H1 (cell line): ENCODE measurements at regions not wholly inside any gene's neighbourhood (a gene's known extent, or its start where the extent isn't known, plus 50 kb on each side); places are given as distances from the start of the nearest gene placed in this dataset.

Source experiments
- CTCF ChIA-PET: fragments of 300-600 bp; sonication (Branson Sonifier 250); formaldehyde crosslinking; loops from one replicate; lab custom pipeline; 2021; ENCODE audit not compliant: partially characterized antibody; lab: Charles Lee
- POLR2A ChIA-PET: fragments of 300-600 bp; sonication (Branson Sonifier 250); formaldehyde crosslinking; loops from one replicate; lab custom pipeline; 2021; ENCODE audit warnings: inconsistent platforms; ENCODE audit not compliant: partially characterized antibody; lab: Charles Lee
- DNase-seq, 2 experiments: peaks; one replicate each; pipeline versions ENCODE4 v3.0.0 to v3.0.0-alpha.2; 2010 to 2022; ENCODE audit warnings: low spot score in 2 of 2, low read depth in 1 of 2, mixed read lengths in 1 of 2
- FAIRE-seq: peaks from 2 replicates; lab custom pipeline; 2011; peaks lifted over from hg19 to GRCh38; lab: Jason Lieb, UNC
- H2AFZ ChIP-seq: 2 replicates; pipeline ENCODE4 v1.8.1; 2012; ENCODE audit warnings: low read length, inconsistent platforms
- H2AK5ac ChIP-seq: 2 replicates; pipeline ENCODE4 v1.6.1; 2013; ENCODE audit warnings: low read depth, low read length
- H2BK120ac ChIP-seq: replicated peaks from 2 replicates; pipeline ENCODE3; 2013; ENCODE audit warnings: low read depth, low read length, inconsistent platforms
- H2BK12ac ChIP-seq: 2 replicates; pipeline ENCODE4 v1.6.1; 2013; ENCODE audit warnings: low read depth, low read length
- H2BK15ac ChIP-seq: 2 replicates; pipeline ENCODE4 v1.6.1; 2013; ENCODE audit warnings: low read length
- H2BK20ac ChIP-seq: 2 replicates; pipeline ENCODE4 v1.6.1; 2013; ENCODE audit warnings: low read length
- H2BK5ac ChIP-seq: 2 replicates; pipeline ENCODE4 v1.6.1; 2013; ENCODE audit warnings: low read depth, low read length
- H3K14ac ChIP-seq: 2 replicates; pipeline ENCODE4 v1.6.1; 2013; ENCODE audit warnings: inconsistent platforms; ENCODE audit not compliant: insufficient read length
- H3K18ac ChIP-seq: 2 replicates; pipeline ENCODE4 v1.6.1; 2013; ENCODE audit warnings: low read length; ENCODE audit errors: extremely low read depth
- H3K23ac ChIP-seq: 2 replicates; pipeline ENCODE4 v1.6.1; 2013; ENCODE audit warnings: inconsistent platforms; ENCODE audit not compliant: insufficient read length
- H3K23me2 ChIP-seq: 2 replicates; pipeline ENCODE4 v1.6.1; 2013; ENCODE audit warnings: low read depth, low read length
- H3K27ac ChIP-seq: 2 replicates; pipeline ENCODE4 v1.6.1; 2011; ENCODE audit warnings: low read depth, low read length, inconsistent platforms
- H3K27me3 ChIP-seq, 4 experiments: replicated peaks in 1 of 4; 1 replicate in 1 of 4; 2 replicates in 3 of 4; pipeline versions ENCODE4 v1.6.1 to v1.8.1; 2011 to 2013; ENCODE audit warnings: low read length in 3 of 4, mild to moderate bottlenecking in 3 of 4, inconsistent platforms in 2 of 4, mixed read lengths in 2 of 4, moderate library complexity in 1 of 4; ENCODE audit not compliant: control insufficient read depth in 3 of 4, insufficient read depth in 3 of 4; ENCODE audit errors: extremely low read depth in 1 of 4
- H3K36me3 ChIP-seq, 4 experiments: 2 replicates each; pipeline versions ENCODE4 v1.6.1 to v1.8.1; 2011 to 2013; ENCODE audit warnings: mild to moderate bottlenecking in 4 of 4, low read length in 3 of 4, moderate library complexity in 2 of 4, control low read depth in 1 of 4, inconsistent platforms in 1 of 4; ENCODE audit not compliant: insufficient read depth in 4 of 4, control insufficient read depth in 2 of 4
- H3K4ac ChIP-seq: replicated peaks from 2 replicates; pipeline ENCODE3; 2013; ENCODE audit warnings: low read length, low read depth, mixed read lengths, inconsistent platforms; ENCODE audit not compliant: insufficient read length
- H3K4me1 ChIP-seq, 4 experiments: replicated peaks in 1 of 4; 1 replicate in 1 of 4; 2 replicates in 3 of 4; pipeline versions ENCODE4 v1.6.1 to v1.8.1; 2011 to 2013; ENCODE audit warnings: low read length in 3 of 4, inconsistent platforms in 2 of 4, mixed read lengths in 1 of 4; ENCODE audit not compliant: insufficient read depth in 4 of 4, control insufficient read depth in 3 of 4
- H3K4me2 ChIP-seq, 2 experiments: 2 replicates each; pipeline versions ENCODE4 v1.6.1 to v1.8.1; 2011 to 2013; ENCODE audit warnings: low read depth in 2 of 2, low read length in 2 of 2, control low read depth in 1 of 2, inconsistent platforms in 1 of 2, mild to moderate bottlenecking in 1 of 2; ENCODE audit not compliant: insufficient read depth in 1 of 2
- H3K4me3 ChIP-seq, 4 experiments: fragments of 200-600, 300-600 bp in 1 of 4; sonication (generic), shearing (Covaris generic), sonication (Bioruptor Twin) in 1 of 4; 2 replicates each; pipeline versions ENCODE4 v1.5.1 to v1.8.1; 2011 to 2016; ENCODE audit warnings: low read length in 4 of 4, low read depth in 3 of 4, control low read depth in 2 of 4, inconsistent platforms in 2 of 4, mild to moderate bottlenecking in 2 of 4, mixed read lengths in 1 of 4, moderate library complexity in 1 of 4; ENCODE audit not compliant: insufficient read depth in 2 of 4; ENCODE audit errors: extremely low read depth in 1 of 4
- H3K56ac ChIP-seq: replicated peaks from 2 replicates; pipeline ENCODE3; 2013; ENCODE audit warnings: low read depth, mild to moderate bottlenecking, mixed read lengths, low read length, inconsistent platforms; ENCODE audit not compliant: insufficient read length
- H3K79me1 ChIP-seq: 2 replicates; pipeline ENCODE4 v1.6.1; 2013; ENCODE audit warnings: low read depth, low read length, control low read depth
- H3K79me2 ChIP-seq, 2 experiments: 2 replicates each; pipeline versions ENCODE4 v1.6.1 to v1.8.1; 2012 to 2013; ENCODE audit warnings: low read length in 2 of 2, mild to moderate bottlenecking in 2 of 2, inconsistent platforms in 1 of 2; ENCODE audit not compliant: insufficient read depth in 2 of 2, control insufficient read depth in 1 of 2
- H3K9ac ChIP-seq, 4 experiments: replicated peaks in 1 of 4; 1 replicate in 1 of 4; 2 replicates in 3 of 4; pipeline versions ENCODE4 v1.6.1 to v1.8.1; 2011 to 2013; ENCODE audit warnings: low read depth in 3 of 4, low read length in 3 of 4, control low read depth in 2 of 4, mild to moderate bottlenecking in 2 of 4, moderate library complexity in 2 of 4, inconsistent platforms in 1 of 4; ENCODE audit errors: extremely low read depth in 1 of 4
- H3K9me3 ChIP-seq, 2 experiments: 2 replicates each; pipeline versions ENCODE4 v1.6.1 to v1.8.1; 2012 to 2013; ENCODE audit warnings: mild to moderate bottlenecking in 2 of 2, moderate library complexity in 2 of 2, control low read depth in 1 of 2, inconsistent platforms in 1 of 2, low read depth in 1 of 2, low read length in 1 of 2, mixed read lengths in 1 of 2; ENCODE audit not compliant: insufficient read depth in 2 of 2
- H4K20me1 ChIP-seq, 2 experiments: replicated peaks in 1 of 2; 2 replicates each; pipeline versions ENCODE3 to v1.8.1; 2011 to 2013; ENCODE audit warnings: inconsistent platforms in 2 of 2, low read length in 2 of 2, mild to moderate bottlenecking in 1 of 2; ENCODE audit not compliant: insufficient read depth in 2 of 2, control insufficient read depth in 1 of 2
- H4K5ac ChIP-seq: 2 replicates; pipeline ENCODE4 v1.6.1; 2013; ENCODE audit warnings: low read length, low read depth, mixed read lengths, inconsistent platforms; ENCODE audit not compliant: insufficient read length
- H4K8ac ChIP-seq: 2 replicates; pipeline ENCODE4 v1.8.0; 2013; ENCODE audit warnings: mild to moderate bottlenecking, moderate library complexity, low read length, inconsistent platforms; ENCODE audit not compliant: insufficient read depth; ENCODE audit errors: extremely low read depth
- H4K91ac ChIP-seq: replicated peaks from 2 replicates; pipeline ENCODE3; 2013; ENCODE audit warnings: low read length, mixed read lengths, inconsistent platforms; ENCODE audit not compliant: insufficient read length
- CHD2 ChIP-seq: IDR thresholded peaks from 2 replicates; pipeline ENCODE4 v1.6.1; 2012; ENCODE audit warnings: low read length, improper control_type of control experiment
- GABPA ChIP-seq: IDR thresholded peaks from 2 replicates; pipeline ENCODE4 v1.6.1; 2011; ENCODE audit warnings: mild to moderate bottlenecking, low read length, moderate library complexity, borderline replicate concordance; ENCODE audit not compliant: insufficient read depth
- HDAC2 ChIP-seq, 2 experiments: fragments of 300-600 bp in 1 of 2; sonication (generic) in 1 of 2; IDR thresholded peaks; 2 replicates each; pipeline ENCODE4 v1.6.1; 2011 to 2012; ENCODE audit warnings: low read depth in 2 of 2, low read length in 2 of 2, mild to moderate bottlenecking in 2 of 2, moderate library complexity in 2 of 2, borderline replicate concordance in 1 of 2, inconsistent platforms in 1 of 2
- POLR2A ChIP-seq, 2 experiments: IDR thresholded peaks; 1 replicate in 1 of 2; 2 replicates in 1 of 2; pipeline ENCODE4 v1.6.1; 2011; ENCODE audit warnings: low read depth in 2 of 2, low read length in 2 of 2, mild to moderate bottlenecking in 2 of 2; ENCODE audit errors: control extremely low read depth in 1 of 2
- SP1 ChIP-seq: IDR thresholded peaks from 2 replicates; pipeline ENCODE4 v1.6.1; 2011; ENCODE audit warnings: low read depth, low read length
- YY1 ChIP-seq: IDR thresholded peaks from 2 replicates; pipeline ENCODE4 v1.6.1; 2011; ENCODE audit warnings: low read depth, mild to moderate bottlenecking, low read length
- WGBS, 2 experiments: shearing (Covaris generic) in 1 of 2; methylation state at CpG; one replicate each; pipeline versions ENCODE4 v1.1.6 to v1.1.7; 2013 to 2015; ENCODE audit warnings: low lambda C conversion rate in 2 of 2, mixed read lengths in 2 of 2, inconsistent platforms in 1 of 2, low coverage in 1 of 2, missing lambda C conversion rate in 1 of 2; ENCODE audit not compliant: insufficient replicate concordance in 2 of 2, insufficient coverage in 1 of 2, insufficient read length in 1 of 2; ENCODE audit errors: extremely low coverage in 1 of 2, missing lambda C conversion rate in 1 of 2; 5-methylcytosine and 5-hydroxymethylcytosine counted together

GRCh38 chr1:191662746-191663145 is 495.5 kb upstream of the RGS18 start:
- no peak overlapping the region for H3K9ac ChIP-seq
- no peak overlapping the region for H3K4me2 ChIP-seq
- H3K79me2 ChIP-seq = no peaks in the 10 kb centered on the region
- H3K4me3 ChIP-seq = no peak overlapping the region
- no peak overlapping the region for H2BK20ac ChIP-seq
- no peak overlapping the region for H3K18ac ChIP-seq
- H2BK120ac ChIP-seq = no peak overlapping the region
- no peaks in the 10 kb centered on the region for H3K23me2 ChIP-seq
- H4K5ac ChIP-seq = no peak overlapping the region
- no peaks in the 10 kb centered on the region for H3K79me1 ChIP-seq
- no peak overlapping the region for H2AK5ac ChIP-seq
- no peak overlapping the region for H2BK12ac ChIP-seq
- FAIRE-seq = no peak
- ChIA-PET CTCF (no interaction called here), POLR2A (no interaction called here)
- no peak overlapping the region for H3K56ac ChIP-seq
- no peak overlapping the region for H3K23ac ChIP-seq
- no peaks in the 10 kb centered on the region for H4K20me1 ChIP-seq
- H4K8ac ChIP-seq = no peak overlapping the region
- no peak overlapping the region for H3K4ac ChIP-seq
- no peak for DNase-seq
- no peak overlapping the region for H2BK5ac ChIP-seq
- H3K4me1 ChIP-seq = peaks cover 0 to 3% (median 1%) of the 10 kb centered on the region in 4 experiments; a peak in 3 of 7 replicates
- H3K27ac ChIP-seq = no peak overlapping the region
- no peaks in the 10 kb centered on the region for H3K9me3 ChIP-seq
- no peak overlapping the region for H2BK15ac ChIP-seq
- H4K91ac ChIP-seq = no peak overlapping the region
- no peak for TF ChIP-seq SP1
- no peak for TF ChIP-seq YY1
- no peak for TF ChIP-seq CHD2
- TF ChIP-seq GABPA = no peak
- no peak for TF ChIP-seq POLR2A (IDR thresholded peaks at IDR 0.05; ENCODE audit: control extremely low read depth in 1 of 2, low read depth in 2 of 2, low read length in 2 of 2)
- no peak for TF ChIP-seq HDAC2 (IDR thresholded peaks at IDR 0.05; ENCODE audit: borderline replicate concordance in 1 of 2, low read depth in 2 of 2, low read length in 2 of 2)
- 93% methylated on average over 1 of the region's 1 CpG; no CpG with 5 or more reads in 1 of the 2 experiments for WGBS, 2 experiments
- H3K14ac ChIP-seq = no peak overlapping the region
- H2AFZ ChIP-seq = no peak overlapping the region
- H3K27me3 ChIP-seq = no peaks in the 10 kb centered on the region
- no peaks in the 10 kb centered on the region for H3K36me3 ChIP-seq
